Keratinocyte (primary cell): ENCODE measurements at regions not wholly inside any gene's neighbourhood (a gene's known extent, or its start where the extent isn't known, plus 50 kb on each side); places are given as distances from the start of the nearest gene placed in this dataset.
"Not testable (repeated sequence)": the region's sequence is repeated elsewhere in the genome, so short reads cannot be mapped to it uniquely, and the experiment has no call there.

Experiments
- DNase-seq: peaks from one replicate; pipeline ENCODE4 v3.0.0-alpha.2; 2011; ENCODE audit warnings: low read depth, missing footprints, low spot score
- FAIRE-seq: peaks from 2 replicates; lab custom pipeline; 2011; peaks lifted over from hg19 to GRCh38; lab: Jason Lieb, UNC
- H2AFZ ChIP-seq: 2 replicates; pipeline ENCODE4 v1.6.0; 2012; ENCODE audit warnings: low read length, control low read depth, inconsistent platforms; ENCODE audit not compliant: control insufficient read depth
- H3K27ac ChIP-seq: 2 replicates; pipeline ENCODE4 v1.5.1; 2011; ENCODE audit warnings: low read length; ENCODE audit not compliant: control insufficient read depth, insufficient read depth
- H3K27me3 ChIP-seq: 3 replicates; pipeline ENCODE4 v1.6.0; 2011; ENCODE audit warnings: low read length; ENCODE audit not compliant: control insufficient read depth, insufficient read depth; ENCODE audit errors: extremely low read depth
- H3K36me3 ChIP-seq, 2 experiments: 2 replicates in 1 of 2; 3 replicates in 1 of 2; pipeline ENCODE4 v1.5.1; 2011; ENCODE audit warnings: low read length in 2 of 2, mild to moderate bottlenecking in 1 of 2; ENCODE audit not compliant: control insufficient read depth in 2 of 2, insufficient read depth in 2 of 2; ENCODE audit errors: extremely low read depth in 1 of 2
- H3K4me1 ChIP-seq: 3 replicates; pipeline ENCODE4 v1.5.1; 2011; ENCODE audit warnings: low read length; ENCODE audit not compliant: control insufficient read depth, insufficient read depth; ENCODE audit errors: extremely low read depth
- H3K4me2 ChIP-seq: 3 replicates; pipeline ENCODE4 v1.6.0; 2011; ENCODE audit warnings: low read depth, low read length; ENCODE audit not compliant: control insufficient read depth, insufficient read depth; ENCODE audit errors: extremely low read depth
- H3K4me3 ChIP-seq, 3 experiments: fragments of 200-600 bp in 1 of 3; sonication (generic) in 1 of 3; 2 replicates in 2 of 3; 3 replicates in 1 of 3; pipeline ENCODE4 v1.5.1; 2011 to 2016; ENCODE audit warnings: low read length in 3 of 3, mild to moderate bottlenecking in 3 of 3, control low read depth in 2 of 3, inconsistent platforms in 1 of 3, low read depth in 1 of 3, mixed read lengths in 1 of 3, mixed run types in 1 of 3, moderate library complexity in 1 of 3; ENCODE audit not compliant: control insufficient read depth in 2 of 3, insufficient read depth in 2 of 3; ENCODE audit errors: extremely low read depth in 1 of 3
- H3K79me2 ChIP-seq: 2 replicates; pipeline ENCODE4 v1.6.0; 2012; ENCODE audit warnings: low read length; ENCODE audit not compliant: control insufficient read depth, insufficient read depth
- H3K9ac ChIP-seq: 3 replicates; pipeline ENCODE4 v1.6.0; 2011; ENCODE audit warnings: low read length; ENCODE audit not compliant: control insufficient read depth, insufficient read depth; ENCODE audit errors: extremely low read depth
- H3K9me1 ChIP-seq: 3 replicates; pipeline ENCODE4 v1.6.0; 2011; ENCODE audit warnings: low read length; ENCODE audit not compliant: control insufficient read depth, insufficient read depth; ENCODE audit errors: extremely low read depth
- H3K9me3 ChIP-seq: 2 replicates; pipeline ENCODE4 v1.5.1; 2012; ENCODE audit warnings: low read depth, low read length; ENCODE audit not compliant: control insufficient read depth
- H4K20me1 ChIP-seq: 3 replicates; pipeline ENCODE4 v1.6.0; 2011; ENCODE audit warnings: low read length; ENCODE audit not compliant: control insufficient read depth, insufficient read depth; ENCODE audit errors: extremely low read depth
- EZH2 ChIP-seq: IDR thresholded peaks from one replicate; pipeline ENCODE4 v1.6.1; 2012; ENCODE audit warnings: inconsistent platforms, mild to moderate bottlenecking, low read length, moderate library complexity
- dilution Hi-C: fragments of 300-500 bp; cut with MboI; formaldehyde crosslinking; loops from one replicate; pipeline ENCODE4 v1.7.0; 2020; ENCODE audit warnings: low sequenced_read_pairs; ENCODE audit not compliant: extremely low pct_ligation_motif_present
- TF ChIP-seq, protein P1 (sequence below), 3 experiments: IDR thresholded peaks in 1 of 3; conservative IDR thresholded peaks in 1 of 3; optimal IDR thresholded peaks in 1 of 3; 2 replicates in 2 of 3; 3 replicates in 1 of 3; pipeline versions ENCODE3 to v1.5.1; 2011; ENCODE audit warnings: low read length in 3 of 3, mild to moderate bottlenecking in 3 of 3, moderate library complexity in 2 of 3, control low read depth in 1 of 3, inconsistent platforms in 1 of 3; ENCODE audit not compliant: insufficient read depth in 2 of 3; ENCODE audit errors: extremely low read depth in 1 of 3

DNA sequence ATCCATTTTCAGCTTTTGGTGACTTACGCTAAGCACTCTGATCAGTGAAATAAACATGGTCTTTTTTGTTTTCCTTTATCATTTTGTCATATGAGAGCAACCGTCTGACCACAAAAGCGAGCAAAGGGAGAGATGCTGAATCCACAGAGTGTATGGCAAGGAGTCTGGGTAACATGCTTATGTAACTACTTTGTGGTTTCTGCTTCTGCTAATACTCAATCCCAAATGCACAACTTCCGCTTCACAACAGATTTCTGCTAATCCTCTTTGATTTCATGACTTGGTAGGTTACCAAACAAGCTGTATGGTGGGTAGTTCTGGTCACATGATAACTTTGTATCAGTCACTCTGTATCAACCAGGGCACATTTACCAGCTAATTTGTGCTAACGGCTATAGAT is 908.4 kb upstream of the CRIM1 start:
- Histone ChIP-seq H2AFZ (no peak overlapping the region), H3K9ac (no peak overlapping the region), H3K27ac (no peak overlapping the region), H4K20me1 (no peaks in the 10 kb centered on the region), H3K79me2 (no peaks in the 10 kb centered on the region), H3K9me1 (no peaks in the 10 kb centered on the region), H3K27me3 (no peaks in the 10 kb centered on the region), H3K4me2 (no peak overlapping the region), H3K4me1 (no peaks in the 10 kb centered on the region), H3K36me3 (no peaks in the 10 kb centered on the region), H3K4me3 (no peak overlapping the region), H3K9me3 (no peaks in the 10 kb centered on the region)
- no peak for DNase-seq
- dilution Hi-C loops, result no loop called here
- TF ChIP-seq, protein P1, sequence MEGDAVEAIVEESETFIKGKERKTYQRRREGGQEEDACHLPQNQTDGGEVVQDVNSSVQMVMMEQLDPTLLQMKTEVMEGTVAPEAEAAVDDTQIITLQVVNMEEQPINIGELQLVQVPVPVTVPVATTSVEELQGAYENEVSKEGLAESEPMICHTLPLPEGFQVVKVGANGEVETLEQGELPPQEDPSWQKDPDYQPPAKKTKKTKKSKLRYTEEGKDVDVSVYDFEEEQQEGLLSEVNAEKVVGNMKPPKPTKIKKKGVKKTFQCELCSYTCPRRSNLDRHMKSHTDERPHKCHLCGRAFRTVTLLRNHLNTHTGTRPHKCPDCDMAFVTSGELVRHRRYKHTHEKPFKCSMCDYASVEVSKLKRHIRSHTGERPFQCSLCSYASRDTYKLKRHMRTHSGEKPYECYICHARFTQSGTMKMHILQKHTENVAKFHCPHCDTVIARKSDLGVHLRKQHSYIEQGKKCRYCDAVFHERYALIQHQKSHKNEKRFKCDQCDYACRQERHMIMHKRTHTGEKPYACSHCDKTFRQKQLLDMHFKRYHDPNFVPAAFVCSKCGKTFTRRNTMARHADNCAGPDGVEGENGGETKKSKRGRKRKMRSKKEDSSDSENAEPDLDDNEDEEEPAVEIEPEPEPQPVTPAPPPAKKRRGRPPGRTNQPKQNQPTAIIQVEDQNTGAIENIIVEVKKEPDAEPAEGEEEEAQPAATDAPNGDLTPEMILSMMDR (optimal IDR thresholded peaks at IDR 0.05 in 1 of 3, IDR thresholded peaks at IDR 0.05 in 1 of 3, conservative IDR thresholded peaks at IDR 0.05 in 1 of 3; ENCODE audit: extremely low read depth in 1 of 3, insufficient read depth in 2 of 3, low read length in 3 of 3), result no peak
- TF ChIP-seq EZH2, result no peak
- FAIRE-seq, result no peak

DNA sequence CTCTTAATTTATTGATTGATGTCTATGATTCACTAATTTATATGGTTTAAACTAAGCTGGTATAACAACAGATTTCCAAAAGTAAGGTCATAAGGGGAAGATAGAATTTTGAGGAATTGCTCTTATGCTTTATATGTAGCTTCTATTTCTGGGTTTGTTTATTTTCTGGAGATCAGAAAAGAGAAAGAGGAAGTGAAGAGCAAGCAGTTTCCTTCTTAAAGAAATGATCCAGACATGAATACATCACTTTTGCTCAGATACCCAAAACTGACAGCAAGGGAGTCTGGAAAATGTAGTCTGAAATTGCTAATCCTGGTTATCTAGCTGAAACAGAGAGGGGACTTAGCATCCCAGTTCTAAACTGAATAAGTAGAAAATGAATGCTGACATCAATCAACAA is 912.5 kb upstream of the CRIM1 start:
- H3K9me1 ChIP-seq, result no peaks in the 10 kb centered on the region
- DNase-seq, result no peak
- no peak overlapping the region for H3K4me3 ChIP-seq
- H4K20me1 ChIP-seq, result no peaks in the 10 kb centered on the region
- FAIRE-seq, result no peak
- H3K27ac ChIP-seq, result no peak overlapping the region
- no peaks in the 10 kb centered on the region for H3K79me2 ChIP-seq
- dilution Hi-C loops, result no loop called here
- no peaks in the 10 kb centered on the region for H3K4me1 ChIP-seq
- no peaks in the 10 kb centered on the region for H3K27me3 ChIP-seq
- H3K36me3 ChIP-seq, result no peaks in the 10 kb centered on the region
- no peak overlapping the region for H2AFZ ChIP-seq
- no peak overlapping the region for H3K9ac ChIP-seq
- no peaks in the 10 kb centered on the region for H3K9me3 ChIP-seq
- no peak overlapping the region for H3K4me2 ChIP-seq
- TF ChIP-seq, protein P1 (optimal IDR thresholded peaks at IDR 0.05 in 1 of 3, IDR thresholded peaks at IDR 0.05 in 1 of 3, conservative IDR thresholded peaks at IDR 0.05 in 1 of 3; ENCODE audit: extremely low read depth in 1 of 3, insufficient read depth in 2 of 3, low read length in 3 of 3), result no peak
- TF ChIP-seq EZH2, result no peak

DNA sequence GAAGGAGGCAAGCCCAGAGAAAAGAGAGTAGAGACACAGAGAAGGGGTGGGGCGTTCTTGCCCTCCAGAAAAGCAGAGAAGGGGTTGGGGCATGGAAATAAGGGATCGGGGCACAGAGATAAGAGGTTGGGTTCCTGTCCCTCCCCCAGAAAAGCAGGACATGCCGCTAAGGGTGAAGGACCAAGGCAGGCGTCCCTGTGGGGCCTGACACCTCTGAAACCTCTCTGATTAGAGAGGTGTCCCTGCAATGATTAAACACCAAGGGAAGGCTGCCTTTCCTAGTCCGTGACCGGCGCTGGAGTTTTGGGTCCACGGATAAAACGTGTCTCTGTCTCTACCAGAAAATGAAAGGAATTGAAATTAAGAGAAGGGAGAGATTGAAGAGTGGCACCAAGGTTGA is 914.0 kb upstream of the CRIM1 start:
- H3K9me3 ChIP-seq, H3K9ac ChIP-seq, H3K79me2 ChIP-seq, H3K36me3 ChIP-seq, FAIRE-seq, H3K9me1 ChIP-seq, H4K20me1 ChIP-seq, H3K27ac ChIP-seq, H3K4me3 ChIP-seq, H3K4me2 ChIP-seq, DNase-seq, H3K4me1 ChIP-seq, H2AFZ ChIP-seq, dilution Hi-C loops, H3K27me3 ChIP-seq: not testable (repeated sequence)

DNA sequence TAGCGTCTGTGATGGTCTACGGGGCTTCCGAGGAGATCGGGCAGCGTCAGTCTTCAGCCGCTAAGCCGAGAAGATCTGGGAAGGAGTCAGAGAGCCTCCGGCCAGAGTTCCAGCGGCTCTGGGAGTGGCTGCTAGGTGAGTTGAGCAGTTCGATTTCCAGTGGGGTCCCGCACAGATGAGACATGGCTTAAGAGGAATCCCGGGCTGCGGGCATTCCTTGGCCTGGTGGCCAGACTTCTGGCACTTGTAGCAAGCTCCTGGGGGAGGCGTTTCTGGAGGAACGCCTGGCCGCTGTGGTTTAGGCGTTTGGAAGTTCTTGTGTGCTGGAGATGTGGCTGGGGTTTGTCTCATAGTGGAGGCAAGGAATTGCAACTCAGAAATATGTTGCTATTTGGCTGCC is 915.3 kb upstream of the CRIM1 start:
- H3K79me2 ChIP-seq, DNase-seq, FAIRE-seq, H2AFZ ChIP-seq, H3K4me2 ChIP-seq, H3K4me3 ChIP-seq, H3K9me1 ChIP-seq, H4K20me1 ChIP-seq, H3K27me3 ChIP-seq, H3K4me1 ChIP-seq, H3K27ac ChIP-seq, H3K9me3 ChIP-seq, H3K36me3 ChIP-seq, H3K9ac ChIP-seq, dilution Hi-C loops: not testable (repeated sequence)
